ENCODE measurements at regions not wholly inside any gene's neighbourhood (a gene's known extent, or its start where the extent isn't known, plus 50 kb on each side); places are given as distances from the start of the nearest gene placed in this dataset.

DNA sequence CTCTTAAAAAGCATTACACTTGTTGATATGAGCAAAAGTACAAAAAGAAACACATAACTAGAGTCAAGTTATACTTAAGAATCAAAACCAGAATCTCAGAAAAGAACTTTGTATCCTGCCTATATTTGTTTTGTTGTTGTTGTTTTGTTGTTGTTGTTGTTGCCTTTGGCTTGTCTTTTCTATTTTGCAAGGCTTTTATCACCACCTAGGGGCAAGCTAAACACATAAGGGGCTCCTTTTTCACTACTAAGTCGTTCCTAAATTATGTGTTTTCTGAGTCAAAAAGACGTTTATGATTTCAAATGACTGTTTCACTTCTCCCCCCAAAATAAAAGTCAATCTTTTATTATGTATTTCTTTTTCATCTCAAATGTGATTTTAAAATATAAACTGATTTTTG is 250.2 kb downstream of the RBM26 start:
- H3K27me3 Mint-ChIP-seq (ENCODE audit: low read depth, unreplicated experiment), result no peaks in the 10 kb centered on the region
- Histone ChIP-seq H3K9ac (ENCODE audit: low read length) (no peak overlapping the region), H3K4me3 (ENCODE audit: insufficient read depth, low read depth, low read length) (no peak overlapping the region), H3K36me3 (ENCODE audit: insufficient read depth, low read length) (no peaks in the 10 kb centered on the region), H3K79me2 (ENCODE audit: insufficient read depth, low read length) (no peaks in the 10 kb centered on the region), H3K4me2 (ENCODE audit: low read length) (no peak overlapping the region), H3K27me3 (ENCODE audit: insufficient read depth, low read length) (no peaks in the 10 kb centered on the region), H3K27ac (ENCODE audit: low read depth, low read length) (no peak overlapping the region), H3K4me1 (ENCODE audit: insufficient read depth, low read length) (no peaks in the 10 kb centered on the region), H3K9me3 (ENCODE audit: insufficient read depth, low read depth, low read length) (no peaks in the 10 kb centered on the region), H2AFZ (ENCODE audit: low read depth, low read length) (no peak overlapping the region), H4K20me1 (ENCODE audit: insufficient read depth, low read length) (no peaks in the 10 kb centered on the region)
- DNase-seq (ENCODE audit: low read depth) (no peak), FAIRE-seq (no peak)
- TF ChIP-seq, protein P1, sequence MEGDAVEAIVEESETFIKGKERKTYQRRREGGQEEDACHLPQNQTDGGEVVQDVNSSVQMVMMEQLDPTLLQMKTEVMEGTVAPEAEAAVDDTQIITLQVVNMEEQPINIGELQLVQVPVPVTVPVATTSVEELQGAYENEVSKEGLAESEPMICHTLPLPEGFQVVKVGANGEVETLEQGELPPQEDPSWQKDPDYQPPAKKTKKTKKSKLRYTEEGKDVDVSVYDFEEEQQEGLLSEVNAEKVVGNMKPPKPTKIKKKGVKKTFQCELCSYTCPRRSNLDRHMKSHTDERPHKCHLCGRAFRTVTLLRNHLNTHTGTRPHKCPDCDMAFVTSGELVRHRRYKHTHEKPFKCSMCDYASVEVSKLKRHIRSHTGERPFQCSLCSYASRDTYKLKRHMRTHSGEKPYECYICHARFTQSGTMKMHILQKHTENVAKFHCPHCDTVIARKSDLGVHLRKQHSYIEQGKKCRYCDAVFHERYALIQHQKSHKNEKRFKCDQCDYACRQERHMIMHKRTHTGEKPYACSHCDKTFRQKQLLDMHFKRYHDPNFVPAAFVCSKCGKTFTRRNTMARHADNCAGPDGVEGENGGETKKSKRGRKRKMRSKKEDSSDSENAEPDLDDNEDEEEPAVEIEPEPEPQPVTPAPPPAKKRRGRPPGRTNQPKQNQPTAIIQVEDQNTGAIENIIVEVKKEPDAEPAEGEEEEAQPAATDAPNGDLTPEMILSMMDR (IDR thresholded peaks at IDR 0.05; ENCODE audit: insufficient read depth, low read depth, low read length), result no peak
- no peak for TF ChIP-seq EZH2 (IDR thresholded peaks at IDR 0.05; ENCODE audit: insufficient read depth, low read length)
- no peaks in the 10 kb centered on the region for H3K9me3 Mint-ChIP-seq (ENCODE audit: unreplicated experiment)
- no peaks in the 10 kb centered on the region for H3K36me3 Mint-ChIP-seq (ENCODE audit: low read depth, unreplicated experiment)
- no peak overlapping the region for H3K4me3 Mint-ChIP-seq (ENCODE audit: unreplicated experiment)
- H3K27ac Mint-ChIP-seq (ENCODE audit: unreplicated experiment), result no peak overlapping the region
- H3K4me1 Mint-ChIP-seq (ENCODE audit: low read depth, unreplicated experiment), result no peaks in the 10 kb centered on the region

DNA sequence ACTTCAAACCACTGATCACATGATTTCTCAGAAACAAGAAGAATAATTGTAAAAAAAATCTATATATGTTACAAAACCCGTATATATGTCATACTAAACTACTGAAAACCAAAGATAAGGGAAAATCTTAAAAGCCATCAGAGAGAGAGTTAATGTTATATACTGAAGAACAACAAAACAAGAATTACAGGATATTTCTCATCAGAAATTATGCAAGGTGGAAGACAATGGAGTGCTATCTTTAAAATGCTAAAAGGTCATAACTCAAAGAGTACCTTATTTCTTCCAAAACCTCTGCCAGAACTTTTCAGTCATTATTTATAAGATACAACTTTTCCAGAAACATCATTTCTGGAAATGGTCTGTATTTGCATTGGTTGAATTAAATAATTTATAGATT is 256.8 kb downstream of the RBM26 start:
- Histone ChIP-seq H3K27ac (ENCODE audit: low read depth, low read length) (no peak overlapping the region), H3K4me2 (ENCODE audit: low read length) (no peak overlapping the region), H3K4me3 (ENCODE audit: insufficient read depth, low read depth, low read length) (no peak overlapping the region), H4K20me1 (ENCODE audit: insufficient read depth, low read length) (no peaks in the 10 kb centered on the region), H3K36me3 (ENCODE audit: insufficient read depth, low read length) (no peaks in the 10 kb centered on the region), H3K9me3 (ENCODE audit: insufficient read depth, low read depth, low read length) (no peaks in the 10 kb centered on the region), H3K27me3 (ENCODE audit: insufficient read depth, low read length) (no peaks in the 10 kb centered on the region), H3K9ac (ENCODE audit: low read length) (no peak overlapping the region), H2AFZ (ENCODE audit: low read depth, low read length) (no peak overlapping the region), H3K79me2 (ENCODE audit: insufficient read depth, low read length) (no peaks in the 10 kb centered on the region), H3K4me1 (ENCODE audit: insufficient read depth, low read length) (no peaks in the 10 kb centered on the region)
- FAIRE-seq (no peak), DNase-seq (ENCODE audit: low read depth) (no peak)
- H3K9me3 Mint-ChIP-seq (ENCODE audit: unreplicated experiment), result no peaks in the 10 kb centered on the region
- no peak for TF ChIP-seq EZH2 (IDR thresholded peaks at IDR 0.05; ENCODE audit: insufficient read depth, low read length)
- TF ChIP-seq, protein P1 (IDR thresholded peaks at IDR 0.05; ENCODE audit: insufficient read depth, low read depth, low read length), result no peak
- H3K4me1 Mint-ChIP-seq (ENCODE audit: low read depth, unreplicated experiment), result no peaks in the 10 kb centered on the region
- H3K27ac Mint-ChIP-seq (ENCODE audit: unreplicated experiment), result no peak overlapping the region
- no peak overlapping the region for H3K4me3 Mint-ChIP-seq (ENCODE audit: unreplicated experiment)
- no peaks in the 10 kb centered on the region for H3K36me3 Mint-ChIP-seq (ENCODE audit: low read depth, unreplicated experiment)
- no peaks in the 10 kb centered on the region for H3K27me3 Mint-ChIP-seq (ENCODE audit: low read depth, unreplicated experiment)

DNA sequence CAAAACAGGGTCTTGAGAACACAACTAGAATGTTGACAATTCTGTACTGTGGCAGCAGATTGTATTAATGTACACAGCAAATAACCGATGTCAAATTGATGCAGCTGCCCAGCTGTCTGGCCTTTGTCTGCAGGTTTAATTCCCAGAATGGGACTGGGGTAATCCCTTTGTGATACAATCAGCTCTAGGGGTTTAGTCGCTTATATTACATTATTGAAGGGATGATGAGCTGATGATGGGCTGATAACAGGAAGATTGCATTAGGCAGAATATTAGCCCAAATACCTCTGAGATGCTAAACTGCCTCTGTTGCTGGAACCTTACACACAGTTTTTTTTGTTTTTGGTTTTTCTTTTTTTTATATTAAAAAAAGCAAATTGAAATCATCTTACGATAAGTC is 265.0 kb downstream of the RBM26 start:
- no peaks in the 10 kb centered on the region for H3K9me3 Mint-ChIP-seq (ENCODE audit: unreplicated experiment)
- no peaks in the 10 kb centered on the region for H3K27me3 ChIP-seq (ENCODE audit: insufficient read depth, low read length)
- no peaks in the 10 kb centered on the region for H3K36me3 ChIP-seq (ENCODE audit: insufficient read depth, low read length)
- H3K27me3 Mint-ChIP-seq (ENCODE audit: low read depth, unreplicated experiment), result no peaks in the 10 kb centered on the region
- DNase-seq (ENCODE audit: low read depth) (no peak), FAIRE-seq (no peak)
- H4K20me1 ChIP-seq (ENCODE audit: insufficient read depth, low read length), result no peaks in the 10 kb centered on the region
- H3K36me3 Mint-ChIP-seq (ENCODE audit: low read depth, unreplicated experiment), result no peaks in the 10 kb centered on the region
- H3K27ac ChIP-seq (ENCODE audit: low read depth, low read length), result no peak overlapping the region
- no peak overlapping the region for H3K4me3 Mint-ChIP-seq (ENCODE audit: unreplicated experiment)
- no peaks in the 10 kb centered on the region for H3K79me2 ChIP-seq (ENCODE audit: insufficient read depth, low read length)
- no peak overlapping the region for H3K9ac ChIP-seq (ENCODE audit: low read length)
- H3K9me3 ChIP-seq (ENCODE audit: insufficient read depth, low read depth, low read length), result no peaks in the 10 kb centered on the region
- no peak overlapping the region for H3K4me2 ChIP-seq (ENCODE audit: low read length)
- H3K4me3 ChIP-seq (ENCODE audit: insufficient read depth, low read depth, low read length), result no peak overlapping the region
- H3K4me1 Mint-ChIP-seq (ENCODE audit: low read depth, unreplicated experiment), result no peaks in the 10 kb centered on the region
- H3K27ac Mint-ChIP-seq (ENCODE audit: unreplicated experiment), result no peak overlapping the region
- TF ChIP-seq, protein P1 (IDR thresholded peaks at IDR 0.05; ENCODE audit: insufficient read depth, low read depth, low read length), result no peak
- no peak for TF ChIP-seq EZH2 (IDR thresholded peaks at IDR 0.05; ENCODE audit: insufficient read depth, low read length)
- no peak overlapping the region for H2AFZ ChIP-seq (ENCODE audit: low read depth, low read length)
- no peaks in the 10 kb centered on the region for H3K4me1 ChIP-seq (ENCODE audit: insufficient read depth, low read length)

Data from astrocyte (in vitro differentiated cells and primary cell).